NCI-H187 (cell line): ENCODE measurements at regions not wholly inside any gene's neighbourhood (a gene's known extent, or its start where the extent isn't known, plus 50 kb on each side); places are given as distances from the start of the nearest gene placed in this dataset.
A peak's percentile ranks its signal among the peaks of the same experiment; 100 is the strongest.

ENCODE experiments used
- DNase-seq, 2 experiments: peaks; one replicate each; lab custom pipeline; 2025; lab: John Stamatoyannopoulos, UW

DNA sequence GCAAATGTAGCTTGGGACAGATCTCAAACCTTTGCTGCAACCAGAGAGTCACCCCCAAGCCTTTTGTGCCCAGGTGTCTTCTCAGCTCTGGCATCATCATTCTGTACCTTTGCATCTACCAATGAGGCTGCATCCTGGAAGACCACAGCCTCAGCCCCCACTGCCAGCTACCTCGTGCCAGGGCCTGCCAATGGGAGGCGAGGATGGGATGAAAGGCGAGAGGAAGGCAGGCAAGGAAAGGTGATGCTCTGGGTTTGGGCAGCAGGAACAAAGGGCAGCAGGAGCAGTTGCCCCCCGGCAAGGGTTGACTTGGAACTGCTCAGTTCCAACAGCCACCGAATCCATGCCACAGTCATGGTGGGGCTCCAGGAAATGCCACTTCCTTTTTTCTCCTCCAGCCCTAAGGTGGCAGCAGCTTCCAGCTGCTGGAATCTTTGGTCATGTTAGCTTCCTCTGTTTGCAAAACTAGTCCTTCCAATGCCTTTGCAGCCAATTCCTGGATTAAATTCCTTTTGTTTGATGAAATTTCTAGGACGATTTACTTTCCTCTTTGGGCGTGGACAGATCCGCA is 651.6 kb downstream of the NPHP4 start:
- no peak for DNase-seq

DNA sequence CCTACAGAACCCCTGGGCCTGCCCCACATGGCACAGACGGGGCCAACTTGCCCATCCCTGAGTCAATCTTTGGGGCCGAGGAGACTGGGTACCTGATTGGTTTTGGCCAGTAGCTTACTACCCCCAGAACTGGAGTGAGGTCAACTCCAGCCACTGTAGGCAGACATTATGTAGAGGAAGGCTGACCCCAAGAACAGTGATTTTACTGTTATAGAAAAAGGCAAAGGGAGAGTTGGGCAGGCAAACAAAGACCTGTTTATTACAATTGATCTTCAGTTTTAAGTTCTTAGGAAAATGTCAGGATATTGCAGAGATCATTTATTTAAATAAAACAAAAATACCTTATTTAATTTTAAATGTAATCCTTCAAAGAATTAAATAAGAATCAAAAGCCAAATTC is 653.8 kb downstream of the NPHP4 start:
- DNase-seq = no peak

DNA sequence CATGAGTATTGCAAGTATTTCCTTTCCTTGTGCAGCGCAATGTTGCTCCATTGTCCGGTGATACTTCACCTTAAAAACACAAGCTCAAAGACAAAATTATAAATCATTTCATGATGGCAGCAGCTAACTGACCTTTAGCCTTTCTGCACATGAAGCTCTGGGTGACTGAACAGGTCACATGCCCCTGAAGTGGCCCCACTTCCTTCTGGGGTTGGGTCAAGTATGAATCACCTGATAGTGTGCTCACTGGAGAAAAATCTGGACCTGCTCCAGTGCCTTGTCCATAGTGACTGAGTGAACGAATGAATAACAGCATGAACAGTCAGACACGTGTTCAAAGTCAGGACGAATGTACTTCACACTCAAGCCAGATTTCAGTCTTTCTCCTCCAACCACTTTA is 658.9 kb downstream of the NPHP4 start:
- DNase-seq = no peak

DNA sequence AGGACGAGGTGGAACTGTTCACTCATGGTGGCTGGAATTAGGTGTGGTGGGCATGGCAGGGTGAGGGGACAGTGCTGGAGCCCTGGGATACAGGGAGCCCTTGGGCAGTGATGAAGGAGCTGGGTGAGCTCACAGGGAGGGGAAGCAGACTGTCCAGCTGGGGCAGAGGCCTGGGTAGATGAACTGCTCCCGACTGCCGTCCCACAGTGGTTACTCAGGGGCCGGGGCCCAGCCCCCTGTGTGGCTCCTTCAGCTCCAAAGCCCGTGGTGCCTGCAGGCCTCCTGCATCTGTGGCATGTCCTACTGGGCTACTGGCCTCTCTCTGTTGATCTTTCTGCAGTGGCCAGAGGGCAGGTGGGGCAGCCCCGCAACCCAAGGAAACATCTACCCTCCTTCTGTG is 661.1 kb downstream of the NPHP4 start:
- no peak for DNase-seq

DNA sequence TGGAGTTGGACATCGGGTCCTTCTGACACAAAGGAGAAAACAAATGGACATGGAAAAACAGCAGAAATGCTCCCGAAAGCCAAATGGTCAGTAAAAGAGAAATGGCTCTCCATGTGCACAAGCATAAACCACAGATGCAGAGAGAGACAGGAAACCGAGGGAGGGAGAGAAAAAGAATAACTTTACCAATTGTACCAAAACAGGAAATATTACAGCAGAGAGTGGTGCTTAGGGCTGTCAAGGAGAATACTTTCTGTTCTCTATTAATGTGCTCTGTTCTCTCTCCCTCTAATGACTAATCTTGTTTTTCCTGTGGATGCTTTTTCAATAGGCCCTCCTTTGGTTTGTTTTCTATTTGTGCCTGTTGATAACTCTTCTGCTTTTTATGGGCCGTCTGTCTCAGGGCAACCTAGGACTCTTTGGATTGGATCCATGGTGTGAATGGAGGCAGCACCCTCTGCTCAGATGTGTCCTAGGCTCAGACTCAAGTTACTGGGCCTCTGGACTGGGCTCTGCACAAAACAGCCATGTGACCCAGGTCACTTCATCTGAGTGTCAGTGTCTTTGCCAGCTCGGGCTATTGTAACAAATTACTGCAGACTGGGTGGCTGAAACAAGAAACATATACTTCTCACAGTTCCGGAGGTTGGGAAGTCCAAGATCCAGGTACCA is 663.0 kb downstream of the NPHP4 start:
- no peak for DNase-seq

DNA sequence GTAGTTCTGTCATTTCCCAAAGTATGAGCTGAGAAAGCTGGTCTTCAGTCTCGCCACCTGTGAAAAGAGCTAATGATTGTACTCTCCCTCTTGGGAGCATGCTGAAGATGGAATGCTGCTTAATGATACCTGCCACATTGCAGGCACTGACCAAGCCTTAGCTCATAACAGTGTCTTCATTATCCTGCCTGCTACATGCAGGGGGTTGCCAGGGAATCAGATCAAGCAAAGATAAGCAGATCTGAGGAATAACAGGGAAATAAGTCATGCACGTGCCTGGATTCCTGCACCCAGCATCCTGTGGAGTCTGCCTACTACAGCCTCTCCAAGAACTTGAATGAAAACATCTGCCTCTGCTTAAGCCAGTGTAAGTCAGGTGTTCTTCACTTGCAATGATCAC is 667.3 kb downstream of the NPHP4 start:
- no peak for DNase-seq

DNA sequence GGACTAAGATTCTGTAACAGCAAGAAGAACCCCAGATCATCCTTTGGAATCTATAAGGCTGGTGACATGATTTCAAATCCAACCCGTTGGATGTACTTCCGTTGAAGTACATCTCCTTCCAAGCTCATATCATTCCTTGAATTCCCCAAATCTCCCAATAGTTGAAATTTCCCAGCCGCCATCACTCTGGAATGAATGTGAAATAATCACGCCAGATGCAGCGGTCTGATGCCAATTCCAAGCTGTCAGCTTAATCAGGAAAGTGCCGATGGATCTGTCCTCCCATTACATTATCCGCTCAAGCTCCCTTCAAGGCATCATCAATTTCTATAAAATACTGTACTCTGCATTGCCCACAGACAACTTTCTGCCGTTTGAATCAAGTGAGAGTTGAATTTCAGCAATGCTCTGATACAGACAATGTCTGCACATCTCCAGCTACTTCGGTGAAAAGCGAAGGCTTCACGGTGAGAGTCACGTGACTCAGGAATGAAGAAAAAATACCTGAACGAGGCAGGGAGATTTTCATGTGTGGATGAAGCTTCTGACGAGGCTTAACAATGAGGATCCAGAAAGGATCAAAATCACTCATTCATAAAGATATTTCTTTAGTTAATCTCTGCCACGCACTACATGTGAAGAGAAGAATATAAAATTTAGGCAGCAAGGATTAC is 663.9 kb downstream of the AJAP1 start:
- DNase-seq = no peak

DNA sequence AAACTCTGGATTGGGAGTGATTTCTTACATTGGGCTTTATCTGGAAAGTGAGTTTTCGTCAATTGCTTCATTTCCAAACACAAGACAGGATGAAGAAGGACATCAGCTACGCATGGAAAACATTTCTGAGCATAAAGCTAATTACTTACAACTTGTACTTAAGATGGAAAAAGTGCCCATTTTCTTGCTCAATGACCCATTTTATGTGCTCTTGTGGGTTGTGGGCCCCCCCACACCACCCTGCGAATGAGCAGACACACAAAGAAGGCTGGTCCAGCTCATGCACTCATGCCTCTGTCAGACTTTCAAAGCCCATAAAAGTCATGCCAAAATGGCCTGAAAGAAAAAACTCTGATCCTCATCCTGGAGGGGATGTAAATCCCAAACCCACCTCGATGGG is 663.0 kb downstream of the AJAP1 start:
- no peak for DNase-seq

DNA sequence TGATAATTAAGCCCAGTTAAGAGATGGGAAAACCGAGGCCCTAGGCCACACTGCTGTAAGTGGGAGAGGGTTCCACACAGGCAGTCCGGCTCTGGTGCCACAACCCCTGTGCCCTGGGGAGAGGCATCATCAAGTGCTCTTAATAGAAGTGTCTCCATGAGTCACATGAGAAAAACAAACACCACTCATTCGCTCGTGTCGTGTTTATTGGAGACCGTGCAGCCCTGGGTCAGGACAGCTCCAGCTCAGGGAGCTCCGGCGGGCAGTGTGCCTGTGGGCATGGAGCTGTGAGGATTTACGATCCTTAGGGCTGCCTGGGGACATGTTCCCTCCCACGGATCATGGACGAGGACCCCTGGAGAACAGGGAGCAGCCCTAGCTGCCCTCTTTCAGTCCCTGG is 658.5 kb downstream of the AJAP1 start:
- DNase-seq = no peak

DNA sequence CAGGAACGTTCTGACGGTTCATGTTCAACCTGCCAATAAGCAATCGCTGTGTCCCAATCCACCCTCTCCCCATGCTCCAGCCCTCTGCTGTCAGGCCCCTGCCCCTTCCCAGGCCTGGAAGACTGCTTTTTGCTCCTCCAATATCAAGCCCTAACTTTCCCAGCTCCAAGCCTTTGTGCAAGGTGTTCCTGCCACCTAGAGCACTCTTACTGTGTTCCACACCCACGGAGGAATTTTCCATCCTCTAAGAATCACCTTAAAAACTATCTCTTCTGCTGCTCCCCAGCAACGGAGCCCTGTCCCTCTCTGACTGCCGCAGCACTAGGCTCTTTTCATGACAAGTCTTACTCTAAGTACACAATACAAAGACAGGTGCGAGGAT is 657.9 kb downstream of the AJAP1 start:
- DNase-seq = no peak

DNA sequence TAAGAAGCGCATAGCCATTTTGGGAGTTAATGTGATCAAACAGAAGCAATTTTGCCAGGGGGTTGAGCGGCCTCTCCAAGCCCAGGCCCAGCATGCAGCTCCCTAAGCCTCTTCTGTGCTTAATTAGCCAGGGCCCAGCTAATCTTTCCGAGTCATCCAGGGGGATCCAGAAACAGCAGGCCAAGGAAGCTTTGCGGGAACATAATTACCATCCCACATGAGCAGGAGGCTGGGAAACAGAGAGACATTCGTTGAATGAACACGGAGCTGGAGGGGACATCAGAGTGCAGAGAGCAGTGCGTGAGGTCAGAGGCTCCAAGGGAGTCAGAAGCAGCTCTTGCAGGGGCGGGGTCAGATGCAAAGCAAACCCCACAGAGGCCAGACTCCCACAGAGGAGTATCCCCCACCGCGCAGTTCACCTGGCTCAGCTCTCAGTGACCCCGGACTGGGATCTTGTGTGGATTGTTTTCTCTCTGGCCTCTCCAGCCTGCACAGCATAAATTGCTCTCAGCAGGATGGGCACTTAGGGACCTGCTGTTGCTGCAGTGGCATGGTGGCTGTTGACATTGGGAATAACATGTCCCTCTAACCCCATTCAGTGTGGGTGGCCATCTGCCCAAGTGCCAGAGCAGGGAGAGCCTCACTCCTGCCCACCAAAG is 657.4 kb downstream of the AJAP1 start:
- peak; percentile 25 to 34 for DNase-seq

DNA sequence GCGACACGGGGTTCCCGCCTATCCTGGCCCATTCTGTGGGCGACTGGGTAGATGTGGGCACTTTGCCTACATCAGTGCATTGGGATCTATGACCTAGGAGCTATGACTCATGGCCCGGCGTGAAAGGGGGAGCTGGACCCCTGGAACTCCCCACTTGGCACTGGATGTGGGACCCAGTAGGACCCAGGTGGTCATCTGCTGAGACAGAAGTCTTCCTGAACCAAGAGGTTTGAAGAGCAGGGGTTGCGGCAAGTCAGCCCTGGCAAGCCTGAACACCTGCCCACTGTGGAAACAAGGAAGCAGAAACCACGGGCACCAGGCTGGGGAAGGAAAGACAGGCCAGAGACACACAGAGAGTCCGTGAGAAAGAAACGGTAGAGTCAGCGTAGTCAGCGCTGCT is 656.7 kb downstream of the AJAP1 start:
- DNase-seq = no peak

DNA sequence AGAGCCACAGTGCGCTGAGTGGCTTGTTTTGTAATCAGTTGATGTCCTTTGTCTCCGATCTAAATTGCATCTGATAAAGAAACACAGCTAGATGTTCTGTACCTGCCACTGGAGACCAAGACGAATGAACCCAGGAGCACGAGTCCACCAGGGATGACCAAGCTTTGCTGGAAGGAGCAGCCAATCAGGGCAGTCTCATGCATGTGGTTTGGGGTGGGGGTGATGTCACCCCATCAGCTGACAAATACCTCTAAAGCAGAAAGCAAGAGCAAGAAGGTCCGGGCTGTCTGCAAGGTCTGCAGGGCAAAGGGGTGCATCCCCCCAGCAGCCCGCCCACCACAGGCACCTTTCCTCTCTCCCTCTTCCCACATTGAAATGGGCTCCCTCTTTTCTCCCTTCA is 653.8 kb downstream of the AJAP1 start:
- DNase-seq = no peak

DNA sequence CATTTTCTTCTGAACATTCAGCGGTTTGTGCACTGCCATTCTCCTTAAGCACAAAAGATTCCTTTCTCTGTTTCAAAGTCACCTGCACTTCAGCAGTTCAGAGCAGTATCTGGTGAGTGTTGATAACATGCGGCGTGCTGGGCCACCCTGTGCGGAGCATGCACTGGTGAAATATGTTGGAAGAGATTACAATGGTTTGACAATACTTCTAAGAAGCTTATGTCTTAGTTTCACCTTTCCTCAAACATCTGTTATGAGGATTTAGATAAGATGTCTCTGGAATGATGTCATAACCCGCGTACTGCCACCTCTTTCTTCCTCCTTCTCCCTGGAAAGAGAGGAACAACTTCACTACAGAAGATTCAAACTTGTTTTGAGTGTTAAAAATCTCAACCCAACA is 650.3 kb downstream of the AJAP1 start:
- no peak for DNase-seq

DNA sequence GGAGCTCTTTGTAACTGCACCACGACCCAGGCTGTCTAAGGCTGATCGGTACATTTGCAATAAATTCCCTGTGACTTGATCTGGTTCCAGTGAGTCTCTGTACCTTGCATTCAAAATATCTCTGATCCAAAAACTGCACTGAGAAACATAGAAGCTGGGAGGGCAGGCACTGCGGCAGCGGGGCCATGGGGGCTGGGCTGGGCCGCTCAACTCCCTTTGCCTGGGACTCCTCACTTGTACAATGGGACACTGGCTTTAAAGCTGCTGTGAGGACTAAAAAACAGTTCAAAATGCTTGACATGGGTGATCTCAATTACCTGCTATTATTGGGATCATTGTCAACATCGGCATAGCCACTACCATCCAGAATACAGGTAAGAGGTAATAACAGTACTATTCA is 644.0 kb downstream of the AJAP1 start:
- DNase-seq = no peak

DNA sequence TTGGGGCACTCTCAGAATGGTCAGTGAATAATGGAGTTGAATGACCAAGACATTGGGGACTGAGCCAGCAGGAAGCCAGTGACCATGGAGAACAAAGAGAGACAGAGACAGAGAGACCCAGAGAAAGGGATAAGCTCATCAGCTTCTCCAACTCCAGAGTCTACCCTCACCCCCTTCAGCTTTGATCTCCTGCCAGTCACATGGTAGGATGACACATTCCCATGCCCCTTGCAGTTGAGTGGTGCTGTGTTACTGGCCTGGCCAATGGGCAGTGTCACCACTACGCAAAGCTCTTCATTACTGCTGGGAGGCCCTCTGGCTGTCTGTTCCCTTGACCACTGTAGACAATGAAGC is 643.5 kb downstream of the AJAP1 start:
- DNase-seq = no peak

DNA sequence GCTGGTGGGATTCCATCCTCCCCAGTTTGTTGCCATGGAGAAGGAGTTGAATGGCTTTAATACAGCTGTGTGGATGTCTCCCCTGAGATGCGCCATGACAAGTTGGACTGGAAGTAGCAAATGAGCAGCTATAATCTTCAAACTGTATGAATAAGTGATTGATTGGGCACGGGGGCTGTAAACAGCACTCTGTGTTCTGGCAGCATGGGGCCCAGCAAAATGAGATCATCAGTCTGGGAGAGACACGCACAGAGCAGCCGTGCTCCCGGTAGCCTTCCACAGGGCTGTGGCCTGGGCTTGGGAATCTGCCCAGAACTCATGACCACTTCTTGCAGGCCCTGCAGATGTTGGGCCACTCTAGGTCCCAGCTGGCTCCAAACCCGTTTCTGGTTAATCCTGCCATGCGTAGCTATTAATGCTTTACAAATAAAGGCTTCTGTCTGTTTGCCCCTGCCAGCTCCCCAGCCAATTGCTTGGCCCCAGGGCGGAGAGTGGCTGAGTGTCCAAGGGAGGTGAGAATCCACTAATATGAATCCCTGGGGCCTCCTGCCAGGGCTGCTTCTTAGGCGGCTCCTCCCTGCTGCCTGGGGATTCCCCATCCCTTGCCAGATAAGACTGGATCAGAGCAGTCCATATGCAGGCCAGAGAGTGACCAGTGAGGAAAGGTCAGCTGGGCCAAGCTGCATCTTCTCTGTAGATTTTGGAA is 642.9 kb downstream of the AJAP1 start:
- no peak for DNase-seq

DNA sequence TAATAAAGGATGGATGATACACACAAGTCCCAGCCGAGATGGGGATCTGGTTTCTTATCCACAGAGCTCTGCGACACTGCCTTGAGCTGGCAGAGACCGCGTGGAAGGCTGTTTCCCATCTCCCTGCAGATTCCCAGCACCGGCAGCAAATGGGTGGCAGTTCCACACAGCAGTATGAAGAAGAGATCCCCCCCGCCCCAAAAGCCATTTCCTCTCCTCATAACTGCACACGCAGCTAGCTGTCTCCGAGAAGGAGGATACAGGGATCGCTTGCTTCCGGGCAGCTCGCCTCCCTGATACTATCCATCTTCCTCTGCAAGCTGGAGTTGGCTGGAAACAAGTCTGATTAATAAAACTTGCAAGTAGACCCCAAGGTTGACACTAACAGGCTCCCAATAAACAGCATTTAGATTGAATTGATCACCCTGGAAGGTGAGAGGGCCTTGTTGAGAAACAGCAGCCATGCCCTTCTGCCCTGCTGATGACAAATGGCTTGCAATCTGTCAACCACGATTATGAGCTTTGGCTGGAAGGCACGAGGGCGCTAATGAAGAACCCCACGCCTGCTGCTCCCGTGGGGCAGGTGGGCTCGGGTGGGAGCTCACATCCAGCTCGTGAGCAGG is 642.3 kb downstream of the AJAP1 start:
- no peak for DNase-seq

DNA sequence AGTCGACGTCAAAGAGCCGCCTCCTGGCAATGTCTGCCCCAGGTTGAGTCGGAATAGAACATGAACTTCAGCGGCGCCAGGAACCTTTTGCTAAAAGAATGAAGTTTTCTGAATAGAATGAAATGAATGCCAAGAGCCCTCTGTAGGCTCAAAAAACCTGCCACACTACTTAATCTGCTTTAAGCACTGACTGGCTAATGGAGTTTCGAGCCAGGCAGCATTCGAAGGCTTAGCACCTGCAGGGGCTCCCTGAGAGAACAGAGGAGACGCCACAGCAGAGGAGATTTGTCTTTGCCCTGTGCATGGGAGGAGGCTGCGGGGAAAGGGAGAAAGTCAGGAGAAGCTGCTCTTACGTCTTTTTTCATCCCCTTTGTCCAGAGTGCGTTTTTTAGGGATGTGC is 641.7 kb downstream of the AJAP1 start:
- no peak for DNase-seq

DNA sequence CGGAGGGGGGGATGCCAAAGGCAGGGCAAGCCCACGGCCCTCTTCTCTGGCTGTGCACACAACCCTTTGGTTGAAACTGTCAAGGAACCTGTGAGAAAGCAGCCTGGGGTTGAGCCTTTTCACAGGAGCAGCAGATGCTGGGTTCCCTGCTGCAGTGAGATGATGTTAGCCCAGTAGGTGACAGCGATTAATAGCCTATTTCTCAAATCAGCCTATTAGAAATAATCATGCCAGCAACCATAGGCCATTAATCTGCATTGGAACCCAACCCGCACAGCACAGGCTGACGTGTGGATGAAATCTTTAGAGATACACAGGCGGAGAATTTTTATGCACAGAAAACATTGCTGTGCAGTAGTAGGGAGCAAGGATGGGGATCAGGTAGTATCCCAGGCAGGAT is 637.5 kb downstream of the AJAP1 start:
- DNase-seq = no peak

DNA sequence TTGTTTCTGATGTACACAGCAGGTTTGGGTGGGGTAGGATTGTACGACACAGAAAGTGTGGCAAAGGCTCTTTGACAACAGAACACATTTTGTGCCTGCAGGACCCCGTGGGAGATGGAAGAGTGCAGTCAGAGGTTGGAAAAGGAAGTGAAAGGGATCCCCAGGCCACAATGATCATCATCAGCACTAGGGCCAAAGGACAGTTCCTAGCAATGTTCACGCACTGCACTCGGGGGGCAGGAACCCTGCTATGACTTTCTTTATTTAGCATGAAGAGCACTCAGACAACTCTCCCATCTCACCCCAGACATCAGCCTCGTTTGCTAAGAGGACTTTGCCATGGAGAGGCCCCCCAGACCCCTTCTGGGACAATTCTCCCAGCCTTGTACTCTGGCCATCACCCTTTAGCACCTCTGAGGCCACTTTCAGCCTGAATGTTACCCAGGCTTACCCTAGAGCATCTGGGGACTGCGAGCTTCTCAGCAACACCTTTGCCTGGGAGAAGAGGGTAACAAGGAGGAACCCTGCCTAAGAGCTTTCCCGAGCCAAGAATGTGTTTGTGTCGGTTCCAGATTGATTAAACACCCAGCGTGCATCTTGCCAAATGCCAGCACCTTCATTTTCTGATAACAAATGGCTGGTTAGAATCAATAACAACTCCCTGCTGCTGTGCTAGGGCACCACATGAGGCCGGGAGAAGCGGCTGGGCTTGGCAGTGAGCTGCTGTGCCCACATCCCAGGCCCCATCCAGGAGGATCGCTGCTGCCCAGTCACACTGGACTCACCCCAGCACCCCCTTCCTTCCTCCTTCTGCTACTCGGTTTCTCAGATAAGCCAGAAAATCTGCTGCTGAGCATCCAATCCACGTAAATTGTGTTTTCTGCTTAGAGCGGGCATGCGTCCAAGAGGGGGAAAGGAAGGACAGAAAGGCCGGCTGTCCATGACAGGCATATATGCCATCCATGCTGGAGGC is 633.1 kb downstream of the AJAP1 start:
- DNase-seq = no peak
